Sigmoid colon (tissue), 4 donors: ENCODE measurements at regions not wholly inside any gene's neighbourhood (a gene's known extent, or its start where the extent isn't known, plus 50 kb on each side); places are given as distances from the start of the nearest gene placed in this dataset.

Experiments
- CTCF ChIP-seq, 4 experiments: fragments of 450-650 bp in 3 of 4; fragments of 200-600 bp in 1 of 4; IDR thresholded peaks; one replicate each; pipeline ENCODE4 v1.5.1; 2016 to 2019; ENCODE audit warnings: antibody characterized with exemption in 4 of 4, mild to moderate bottlenecking in 3 of 4, moderate library complexity in 2 of 4
- EP300 ChIP-seq, 4 donors: sonication (generic); formaldehyde crosslinking; IDR thresholded peaks; one replicate each; pipeline ENCODE4 v1.6.1; 2017; ENCODE audit warnings: antibody characterized with exemption in 4 of 4
- POLR2A ChIP-seq, 2 donors: fragments of 450-650 bp; IDR thresholded peaks; one replicate each; pipeline ENCODE4 v1.6.1; 2016; ENCODE audit warnings: antibody characterized with exemption in 2 of 2, mild to moderate bottlenecking in 2 of 2, moderate library complexity in 2 of 2
- POLR2AphosphoS5 ChIP-seq, 4 donors: sonication (generic); formaldehyde crosslinking; IDR thresholded peaks; one replicate each; pipeline ENCODE4 v1.6.1; 2017; ENCODE audit warnings: antibody characterized with exemption in 4 of 4

DNA sequence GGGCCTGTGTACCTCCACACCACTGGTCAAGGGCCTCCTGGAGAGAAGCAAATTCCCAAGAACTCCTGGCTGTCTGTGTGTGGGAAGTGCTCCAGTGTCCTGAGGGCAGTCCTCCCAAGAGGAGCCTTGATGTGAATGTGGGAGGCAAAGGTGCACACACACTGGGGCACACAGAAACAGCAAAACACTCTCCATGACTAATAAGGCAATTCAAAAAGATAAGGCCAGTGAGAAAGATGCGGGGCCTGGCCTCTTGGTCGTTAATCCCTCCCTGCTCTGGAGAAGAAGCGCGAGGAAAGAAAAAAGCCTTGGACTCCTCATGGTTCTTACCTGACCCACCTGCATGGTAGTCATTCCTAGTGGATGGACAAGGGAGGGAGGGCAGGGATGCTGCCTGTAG, 373.2 kb downstream of the SLC4A3 start:
- TF ChIP-seq POLR2A (IDR thresholded peaks at IDR 0.05) (no peak), CTCF (IDR thresholded peaks at IDR 0.05) (no peak), EP300 (IDR thresholded peaks at IDR 0.05) (no peak), POLR2AphosphoS5 (IDR thresholded peaks at IDR 0.05) (no peak)
